NCI-H510A (cell line): ENCODE measurements at regions not wholly inside any gene's neighbourhood (a gene's known extent, or its start where the extent isn't known, plus 50 kb on each side); places are given as distances from the start of the nearest gene placed in this dataset.

Experiments
- DNase-seq: peaks from one replicate; lab custom pipeline; 2025; lab: John Stamatoyannopoulos, UW

DNA sequence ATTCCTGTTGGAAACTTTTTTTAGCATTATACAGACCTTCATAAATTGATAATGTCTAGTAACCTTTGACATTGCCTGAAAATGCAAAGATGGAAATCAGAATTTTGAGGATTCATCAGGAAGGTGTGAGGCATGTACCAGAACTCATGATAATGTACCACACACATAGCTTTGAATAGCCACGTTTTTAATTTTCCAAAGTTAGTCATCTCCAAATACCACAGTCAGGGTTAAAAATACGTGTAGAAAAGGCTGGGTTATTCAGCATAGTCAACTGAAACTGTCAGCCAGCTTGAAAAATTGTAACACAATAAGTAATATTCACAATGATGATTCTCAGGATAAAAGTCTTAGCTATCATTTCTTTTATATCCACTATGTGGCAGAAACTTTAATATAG, 102.0 kb upstream of the THRB start:
- DNase-seq: no peak

DNA sequence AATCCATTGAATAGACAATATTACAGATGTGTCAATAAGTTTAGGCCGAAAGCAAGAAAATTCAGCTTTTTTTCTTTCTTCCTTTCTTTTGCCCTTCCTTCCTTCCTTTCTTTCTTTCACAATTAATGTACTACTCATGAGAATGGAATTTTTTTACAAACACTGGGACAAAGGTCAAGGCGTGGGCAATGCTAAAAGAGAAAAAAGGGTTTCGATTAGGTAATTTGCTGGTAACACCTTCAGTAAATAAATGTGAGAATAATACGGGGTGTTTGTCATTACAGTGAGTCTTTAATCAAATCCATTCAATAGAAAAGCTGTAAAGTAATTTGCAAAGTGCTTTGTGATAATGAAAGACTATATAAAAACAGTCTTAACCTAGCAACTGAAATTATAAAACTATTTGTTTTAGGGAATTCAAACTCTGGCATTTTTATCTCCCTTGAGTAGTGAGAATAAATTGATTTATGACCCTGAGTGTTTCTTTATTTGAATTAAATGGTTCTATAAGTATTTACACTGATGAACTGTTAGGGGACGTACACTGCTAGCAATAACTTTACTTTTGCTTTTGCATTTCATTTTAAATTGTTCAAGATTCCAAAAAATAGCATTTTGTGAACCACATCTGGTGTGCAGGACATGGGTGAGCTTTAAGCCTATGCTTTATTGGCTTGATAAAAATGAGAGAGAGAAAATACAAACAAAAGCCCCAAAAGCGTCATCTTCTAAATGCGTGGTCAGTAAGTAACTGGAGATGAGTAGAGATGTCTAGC, 104.2 kb upstream of the THRB start:
- no peak for DNase-seq

DNA sequence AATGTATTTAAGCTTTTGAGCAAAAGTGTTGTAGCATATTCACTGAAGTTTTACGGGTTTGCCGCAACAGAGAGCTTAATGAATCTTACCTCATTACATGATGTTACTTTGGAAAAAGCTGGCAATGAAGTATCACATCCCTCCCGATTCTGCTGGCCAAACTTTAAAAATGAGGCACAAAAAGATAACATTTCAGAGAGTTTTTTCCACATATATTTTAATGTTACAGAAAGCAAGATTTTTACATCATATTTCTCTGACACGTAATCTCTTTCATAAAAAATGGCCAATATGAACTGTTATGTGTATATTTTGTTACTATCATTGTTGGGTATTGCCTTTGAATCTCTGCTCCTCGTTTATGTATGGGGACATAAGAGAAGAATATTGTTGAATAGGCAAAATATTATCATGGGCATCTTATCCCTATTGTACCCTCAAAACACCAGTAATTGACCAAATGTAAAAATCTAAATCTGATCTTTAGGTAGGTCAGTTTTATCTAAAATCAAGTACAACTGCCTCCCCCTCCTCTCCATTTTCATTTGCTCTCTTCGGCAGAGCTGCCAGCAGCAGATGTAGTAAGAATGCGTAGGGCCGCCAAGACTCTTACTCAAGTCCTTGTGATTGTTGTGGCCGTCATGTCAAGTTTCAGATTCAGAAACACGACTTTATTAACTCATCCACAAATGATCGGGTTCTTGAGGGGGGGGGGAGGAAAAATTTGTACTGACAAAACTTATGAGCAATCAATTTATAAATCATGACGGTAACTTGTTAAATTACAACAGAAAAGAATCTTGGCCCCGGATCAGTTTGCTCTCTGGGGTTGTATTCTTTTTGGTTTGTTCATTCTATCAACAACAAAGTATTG, 106.7 kb upstream of the THRB start:
- no peak for DNase-seq

DNA sequence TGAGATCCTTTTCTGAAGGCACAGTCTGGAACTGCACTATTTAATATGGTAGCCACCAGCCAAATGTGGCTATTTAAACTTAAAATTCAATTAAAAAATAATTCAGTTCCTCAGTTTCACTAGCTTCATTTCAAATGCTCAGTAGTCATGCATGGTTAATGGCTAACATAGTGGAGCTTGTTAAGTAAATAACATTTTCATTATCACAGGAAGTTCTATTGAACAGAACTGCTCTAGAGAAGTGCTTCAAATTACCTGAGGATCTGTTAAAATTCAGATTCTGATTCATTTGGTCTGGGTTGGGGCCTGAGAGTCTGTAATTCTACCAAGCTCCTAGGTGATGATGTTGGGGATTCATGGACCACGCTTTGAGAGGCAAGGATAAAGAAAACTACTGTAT, 109.6 kb upstream of the THRB start:
- no peak for DNase-seq

DNA sequence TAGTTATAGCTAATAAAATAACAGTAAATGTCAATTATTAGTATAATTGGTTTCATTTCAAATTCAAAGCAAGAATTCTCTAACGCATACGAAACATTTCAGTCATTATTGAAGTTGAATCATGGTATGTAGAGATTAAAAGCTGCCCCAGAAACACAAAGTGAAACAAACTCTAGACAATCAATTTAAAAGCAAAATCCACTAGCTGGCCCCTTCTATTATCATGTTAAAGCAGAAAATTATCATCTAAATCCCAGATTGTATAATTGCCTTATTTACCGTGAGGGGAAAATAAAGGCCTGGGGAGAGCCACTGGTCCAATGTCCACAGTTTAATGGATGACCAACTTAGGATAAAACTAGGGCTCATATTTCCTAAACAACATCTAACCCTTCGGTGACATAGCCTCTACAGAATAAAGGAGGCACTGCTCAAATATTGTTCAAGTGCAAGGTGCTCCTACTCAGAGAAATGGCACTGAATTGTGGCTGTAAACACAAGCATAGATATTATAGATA, 110.9 kb upstream of the THRB start:
- DNase-seq: no peak

DNA sequence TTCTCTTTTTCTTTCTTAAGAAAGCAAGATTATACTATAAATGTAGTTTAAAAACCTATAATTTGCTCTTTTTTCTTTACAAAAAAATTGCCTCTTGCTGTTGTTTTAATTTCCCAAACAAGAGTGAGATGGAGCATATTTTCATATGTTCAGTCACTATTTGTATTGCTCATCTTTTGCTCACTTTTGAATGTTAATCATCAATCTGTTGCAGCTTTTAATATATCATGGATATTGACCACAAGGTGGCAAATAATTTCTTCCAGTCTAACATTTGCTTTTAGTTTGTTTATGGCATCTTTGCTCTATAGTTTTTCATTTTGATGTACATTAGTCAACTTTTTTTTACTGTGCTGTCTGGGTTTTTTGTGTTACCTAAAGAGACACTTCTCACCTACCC, 112.6 kb upstream of the THRB start:
- no peak for DNase-seq

DNA sequence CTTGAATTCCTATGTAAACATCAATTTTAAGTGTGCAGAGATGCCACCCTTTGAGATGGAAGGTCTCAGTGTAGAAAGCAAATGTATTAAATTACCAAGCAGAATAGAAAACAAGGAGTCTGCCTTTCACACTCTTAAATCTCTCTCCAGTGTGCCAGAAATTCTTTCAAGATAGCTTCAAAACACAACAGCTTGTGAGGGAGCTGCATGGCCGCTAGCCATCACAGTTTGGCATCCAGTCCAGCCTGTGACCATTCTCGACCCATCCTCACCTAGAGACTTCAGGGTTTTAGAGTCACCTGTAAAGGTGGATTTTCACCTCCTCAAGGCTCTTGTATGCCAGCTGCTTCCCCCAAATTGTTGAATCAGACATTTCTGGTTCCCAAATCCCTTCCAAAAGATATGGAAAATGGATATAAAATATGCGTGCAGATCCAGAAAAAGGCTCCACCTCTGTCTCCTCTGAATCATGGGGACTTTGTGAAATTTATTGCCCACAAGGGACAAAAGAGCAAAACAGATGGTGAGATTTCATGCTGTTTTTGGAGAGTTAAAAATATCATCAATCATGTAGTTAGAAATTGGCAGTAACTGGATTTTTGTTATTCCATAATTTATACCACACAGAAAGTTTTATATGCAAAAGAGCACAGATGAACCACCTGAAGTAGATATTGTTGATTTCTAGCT, 114.2 kb upstream of the THRB start:
- no peak for DNase-seq

DNA sequence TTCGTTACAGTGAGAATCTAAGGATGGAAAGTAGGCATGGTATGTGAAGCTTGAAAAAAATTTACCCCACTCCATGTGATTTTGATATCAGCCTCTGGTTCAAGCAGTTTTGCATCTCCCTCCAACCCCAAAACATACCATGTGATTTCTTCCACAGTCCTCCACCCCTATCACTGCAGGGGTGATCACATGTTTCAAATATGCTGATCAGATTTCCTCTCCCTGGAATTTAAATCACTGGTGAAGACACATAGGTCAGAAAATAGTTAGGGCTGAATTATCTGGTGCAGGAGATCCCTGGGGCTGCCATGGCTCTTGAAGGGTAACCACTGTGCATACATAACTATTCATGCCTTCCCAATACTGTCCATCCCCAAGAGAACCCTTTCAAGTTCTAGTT, 119.7 kb upstream of the THRB start:
- DNase-seq: no peak

DNA sequence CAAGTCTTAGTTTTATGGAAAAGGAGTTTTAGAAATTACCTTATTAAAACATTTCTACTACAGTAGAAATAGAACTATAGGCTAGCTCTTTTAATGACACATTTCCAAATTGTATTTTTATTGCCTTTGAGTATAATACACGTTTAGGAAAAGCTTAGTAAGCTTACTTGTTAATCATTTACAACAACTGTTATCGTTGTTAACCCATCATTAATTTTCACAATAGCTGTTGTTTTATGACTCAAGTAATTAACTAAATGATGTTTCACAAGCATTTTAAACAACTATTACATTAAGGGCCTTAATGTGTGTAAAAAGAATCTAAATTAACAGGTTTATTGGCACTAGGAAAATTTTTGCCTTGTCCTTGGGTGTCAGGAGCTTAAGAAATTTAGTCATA, 120.5 kb upstream of the THRB start:
- no peak for DNase-seq

DNA sequence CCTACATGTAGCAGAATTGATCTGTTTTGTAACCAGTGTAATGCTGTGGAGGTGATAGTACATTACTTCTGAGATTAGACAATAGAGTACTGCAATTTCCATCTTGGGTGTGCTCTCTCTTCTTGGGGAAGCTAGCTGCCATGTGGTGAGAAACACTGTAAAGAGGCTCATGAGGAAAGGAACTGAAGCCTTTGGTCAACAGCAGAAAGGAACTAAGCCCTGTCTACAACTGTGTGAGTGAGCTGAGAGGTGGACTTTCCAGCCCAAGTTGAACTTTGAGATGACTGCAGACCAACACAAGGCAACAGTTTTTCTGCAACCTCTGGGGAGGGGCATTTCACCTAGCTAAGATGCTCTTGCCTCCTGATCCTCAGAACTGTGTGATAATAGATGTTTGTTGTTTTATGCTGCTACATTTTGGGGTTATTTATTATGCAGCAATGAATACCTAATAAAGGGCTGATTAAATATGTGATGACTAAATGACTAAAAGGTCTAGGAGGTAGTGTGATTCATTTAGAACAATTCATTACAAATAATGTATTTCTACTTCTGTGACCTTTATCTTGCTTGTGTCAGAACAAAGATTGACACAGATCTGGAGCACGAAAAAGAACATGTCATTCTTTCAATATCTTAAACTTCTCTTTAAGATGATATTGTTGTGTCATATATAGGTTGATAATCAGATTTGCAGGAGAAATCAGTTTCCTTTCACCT, 121.6 kb upstream of the THRB start:
- no peak for DNase-seq

DNA sequence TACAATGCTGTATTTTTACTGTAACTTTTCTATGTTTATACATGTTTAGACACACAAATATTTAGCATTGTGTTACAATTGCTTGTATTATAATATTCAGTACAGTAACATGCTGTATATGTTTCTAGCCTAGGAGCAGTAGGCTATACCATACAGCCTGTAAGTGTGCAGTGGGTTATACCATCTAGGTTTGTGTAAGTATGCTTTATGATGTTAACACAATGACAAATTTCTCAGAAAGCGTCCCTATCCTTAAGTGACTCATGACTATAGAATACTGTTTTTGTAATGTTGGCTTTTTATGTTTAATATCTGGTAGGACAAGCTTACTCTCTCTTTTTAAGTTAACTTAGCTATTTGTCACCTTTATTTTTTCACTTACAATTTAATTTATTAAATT, 127.5 kb upstream of the THRB start:
- no peak for DNase-seq

DNA sequence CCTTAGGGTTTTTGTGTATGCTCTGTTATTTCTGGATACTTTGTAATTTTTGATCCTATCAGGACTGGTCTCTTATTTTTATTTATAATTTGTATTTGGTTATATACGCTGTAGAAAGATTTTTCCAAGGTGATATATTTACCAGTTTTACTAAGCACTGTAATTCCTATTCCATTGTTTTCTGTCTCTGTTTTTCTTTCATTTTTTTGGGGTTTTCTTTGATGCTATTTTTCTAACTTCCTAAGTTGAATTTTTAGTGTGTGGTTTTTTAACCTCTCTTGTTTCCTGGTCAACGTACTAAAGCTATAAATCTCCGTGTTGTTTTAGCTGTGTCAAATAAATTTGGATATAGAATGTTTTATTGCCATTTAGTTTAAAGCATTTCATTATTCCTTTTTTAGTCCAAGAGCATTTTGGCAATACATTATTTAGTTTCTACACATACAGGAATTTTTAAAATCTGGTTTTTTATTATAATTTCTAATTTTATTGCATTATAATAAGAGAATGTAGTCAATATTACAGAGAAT, 128.1 kb upstream of the THRB start:
- DNase-seq: no peak

DNA sequence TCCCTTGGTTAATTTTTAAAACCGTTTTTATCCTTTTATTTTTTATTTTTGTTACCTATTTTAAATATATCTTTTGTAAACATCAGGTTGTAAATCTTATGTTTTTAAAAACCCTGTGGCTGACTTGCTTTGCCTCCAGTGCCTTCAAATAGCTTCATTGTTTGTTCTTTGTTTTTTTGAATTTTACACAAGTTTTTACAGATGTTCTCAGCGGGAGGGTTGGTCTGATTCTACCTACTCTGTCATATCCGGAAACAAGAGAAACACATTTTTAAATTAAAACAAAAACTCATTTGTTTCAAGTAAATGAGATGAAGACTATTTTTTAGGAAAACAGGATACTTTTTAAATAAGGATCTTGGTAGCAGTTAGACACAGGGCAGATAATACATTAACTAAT, 129.0 kb upstream of the THRB start:
- no peak for DNase-seq

DNA sequence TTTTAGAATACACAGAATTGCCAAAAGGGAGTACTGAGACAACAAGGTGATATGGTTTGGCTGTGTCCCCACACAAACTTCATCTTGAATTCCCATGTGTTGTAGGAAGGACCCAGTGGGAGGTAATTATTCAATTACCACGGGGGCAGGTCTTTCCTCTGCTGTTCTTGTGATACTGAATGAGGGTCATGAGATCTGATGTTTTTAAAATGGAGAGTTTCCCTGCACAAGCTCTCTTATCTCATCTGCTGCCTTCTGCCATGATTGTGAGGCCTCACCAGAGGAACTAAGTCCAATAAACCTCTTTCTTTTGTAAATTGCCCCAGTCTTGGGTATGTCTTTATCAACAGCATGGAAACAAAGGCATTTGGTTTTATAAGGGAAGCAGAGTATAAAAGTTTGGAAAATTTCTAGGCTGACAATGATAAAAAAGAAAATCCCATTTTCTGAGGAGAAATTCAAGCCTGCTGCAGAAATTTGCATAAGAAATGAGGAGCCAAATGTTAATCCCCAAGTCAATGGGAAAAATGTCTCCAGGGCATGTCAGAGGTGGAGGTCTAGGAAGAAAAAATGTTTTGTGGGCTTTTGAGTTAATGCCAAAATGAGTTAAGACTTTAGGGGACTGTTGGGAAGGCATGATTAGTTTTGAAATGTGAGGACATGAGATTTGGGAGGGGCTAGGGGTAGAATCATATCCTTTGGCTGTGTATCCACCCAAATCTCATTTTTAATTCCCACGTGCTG, 130.5 kb upstream of the THRB start:
- no peak for DNase-seq

DNA sequence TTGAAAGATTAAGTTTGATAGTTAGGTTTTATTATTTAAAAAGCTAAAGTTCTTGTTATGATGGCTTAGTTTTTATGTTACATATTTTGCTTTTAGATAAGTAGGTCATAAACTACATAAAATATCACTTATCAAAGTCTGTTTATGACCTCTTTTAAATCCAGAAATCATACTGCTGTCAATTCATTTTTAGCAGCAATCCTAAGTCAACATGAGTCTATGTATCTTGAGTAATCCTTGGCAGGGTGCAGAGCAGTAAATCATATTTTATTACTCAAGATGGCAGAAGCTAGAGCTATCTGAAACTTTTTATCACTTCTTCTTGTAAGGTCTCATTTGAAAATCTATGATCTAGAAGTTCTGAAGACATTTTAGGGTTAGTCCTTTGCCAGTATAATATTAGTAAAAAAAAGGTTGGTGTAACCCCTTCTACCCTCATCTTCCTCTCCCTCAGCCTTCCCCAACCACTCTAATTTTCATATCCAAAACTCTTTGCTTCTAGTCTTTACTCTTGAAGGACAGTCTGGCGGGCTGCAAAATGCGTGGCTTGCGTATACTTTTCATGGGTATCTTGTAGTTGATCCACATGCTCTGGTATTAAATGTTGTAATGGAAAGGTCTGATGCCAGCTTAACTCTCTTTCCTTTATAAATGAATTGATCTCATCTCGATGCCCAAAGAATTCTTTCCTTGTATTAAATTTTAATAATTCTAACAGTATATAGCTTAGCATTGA, 134.0 kb upstream of the THRB start:
- DNase-seq: no peak

DNA sequence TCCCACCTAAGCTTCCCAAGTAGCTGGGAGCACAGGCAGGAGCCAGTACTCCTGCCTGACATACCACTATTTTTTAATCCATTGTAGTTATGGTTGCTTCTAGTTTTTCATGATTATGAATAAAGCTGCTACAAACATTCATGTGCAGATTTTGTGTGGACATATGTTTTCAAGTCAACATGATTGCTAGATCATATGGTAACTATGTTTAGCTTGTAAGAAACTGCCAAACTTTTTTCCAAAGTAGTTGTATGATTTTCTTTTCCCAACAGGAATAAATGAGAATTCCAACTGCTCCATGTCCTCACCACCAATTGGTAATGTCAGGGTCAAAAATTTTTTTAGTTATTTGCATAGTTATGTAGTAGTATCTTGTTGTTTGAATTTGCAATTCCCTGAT, 136.8 kb upstream of the THRB start:
- no peak for DNase-seq

DNA sequence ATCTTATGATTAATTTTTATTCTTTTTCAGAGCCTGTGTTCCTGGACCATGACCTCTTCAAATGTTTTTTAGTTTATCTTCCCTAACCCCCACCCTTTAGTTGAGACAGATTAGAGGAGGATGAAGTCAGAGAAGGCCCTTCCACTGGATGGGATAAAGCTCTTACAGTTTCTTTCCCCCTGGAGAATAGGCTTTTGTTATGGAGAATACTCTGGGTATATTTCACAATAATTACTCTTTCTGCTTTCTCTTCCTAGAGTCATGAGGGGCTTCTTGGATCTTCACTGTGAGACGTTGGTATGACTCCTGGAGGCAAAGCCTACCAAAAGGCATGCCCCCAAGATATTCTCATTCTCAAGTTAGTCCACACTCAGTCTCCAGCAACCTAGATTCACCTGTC, 144.4 kb upstream of the THRB start:
- DNase-seq: no peak

DNA sequence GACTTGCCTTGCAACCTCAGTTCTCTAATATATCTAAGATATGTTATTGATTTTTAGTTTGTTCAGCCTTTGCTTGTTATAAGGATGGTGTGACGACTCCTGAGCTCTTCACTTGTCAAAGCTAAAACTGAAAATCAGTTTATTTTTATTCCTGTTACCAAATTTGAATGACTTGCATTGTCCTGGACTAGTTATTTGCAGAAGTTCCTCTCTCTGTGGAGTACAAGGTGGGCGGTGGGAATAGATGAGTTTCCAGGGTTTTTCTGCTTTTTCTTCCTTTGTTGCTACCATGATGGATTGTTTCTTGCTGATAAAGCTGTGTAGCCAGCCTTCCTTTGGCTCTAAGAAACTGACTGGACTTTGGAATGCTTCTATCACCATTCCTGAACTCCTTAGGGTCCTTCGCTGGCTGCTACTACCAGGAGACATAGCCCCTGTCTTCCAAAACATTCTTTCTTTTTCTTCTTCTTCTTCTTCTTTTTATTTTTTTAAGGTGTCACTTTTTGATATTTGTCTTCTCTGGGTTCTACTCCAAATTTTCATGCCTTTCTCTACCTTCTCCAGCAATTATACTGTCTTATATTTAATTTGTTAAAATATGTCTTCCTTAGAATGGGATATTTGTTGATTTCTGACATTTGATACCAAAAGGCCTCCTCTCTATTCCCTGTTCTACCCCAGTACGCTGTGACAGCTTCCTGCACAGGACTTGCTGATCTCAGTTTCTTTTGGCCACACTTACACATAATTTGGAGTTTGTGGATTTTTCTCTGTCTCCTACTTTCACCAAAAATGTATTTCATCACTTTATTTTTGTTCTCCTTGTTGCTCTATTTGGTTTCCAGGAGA, 145.1 kb upstream of the THRB start:
- DNase-seq: no peak

DNA sequence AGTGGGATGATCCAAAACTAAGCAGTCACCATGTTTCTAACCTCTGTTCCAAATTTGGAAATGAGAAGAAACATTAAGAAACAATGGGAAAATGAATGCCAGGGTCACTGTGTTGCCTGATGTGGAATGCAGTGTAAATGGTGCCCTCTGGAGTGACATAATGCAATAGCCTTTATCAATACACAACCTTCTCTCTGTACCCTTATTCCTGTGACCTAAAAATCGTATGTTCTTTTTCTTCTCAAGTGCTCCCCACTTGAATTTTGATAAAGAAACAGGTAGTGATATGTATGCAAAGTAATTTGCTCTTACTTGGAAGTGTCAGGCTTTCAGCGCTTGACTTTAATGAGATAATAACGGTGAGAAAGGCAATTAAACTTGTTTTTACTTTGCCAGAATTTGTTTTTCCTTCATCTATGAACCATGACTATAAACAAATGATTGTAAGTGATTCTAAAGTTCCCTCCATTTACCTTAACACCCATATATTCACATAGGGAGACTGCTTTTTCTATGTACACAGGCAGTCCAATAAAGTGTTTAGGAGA, 145.8 kb upstream of the THRB start:
- DNase-seq: no peak
